ENCODE measurements at regions not wholly inside any gene's neighbourhood (a gene's known extent, or its start where the extent isn't known, plus 50 kb on each side); places are given as distances from the start of the nearest gene placed in this dataset.

GRCh38 chr12:93183940-93184671 is 193.6 kb upstream of the NUDT4 start:
- no peak for DNase-seq

DNA sequence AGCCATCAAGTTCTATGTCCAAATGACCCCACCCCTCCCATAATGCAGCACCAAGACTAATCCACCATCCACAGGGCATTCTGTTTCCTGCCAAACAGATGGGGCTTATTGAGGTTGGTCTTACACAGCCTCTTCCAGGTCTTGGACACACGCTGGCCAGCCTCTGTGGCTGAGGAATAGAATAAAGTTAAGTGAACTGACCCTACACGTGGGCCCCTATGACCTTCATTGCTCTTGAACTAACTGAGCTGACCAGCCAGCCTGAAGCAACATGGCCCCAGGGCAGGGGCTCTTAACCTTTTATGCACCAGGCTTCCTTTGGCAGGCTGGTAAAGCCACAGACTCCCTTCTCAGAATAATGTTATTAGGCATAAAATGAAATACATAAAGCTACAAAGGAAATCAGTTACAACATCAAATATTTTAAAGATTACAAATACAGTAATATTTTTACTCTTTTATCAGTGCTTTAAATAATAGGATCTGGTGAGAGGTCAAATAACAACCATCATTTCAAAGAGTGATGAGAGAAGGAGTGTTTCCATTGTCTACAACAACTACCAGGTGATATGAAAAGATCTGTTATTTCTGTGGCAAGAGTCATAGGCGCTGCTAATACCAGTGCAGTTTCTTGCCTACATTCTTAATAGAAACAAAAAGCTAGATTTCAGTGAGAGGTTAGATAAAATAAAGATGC is 192.9 kb upstream of the NUDT4 start:
- no peak for DNase-seq

DNA sequence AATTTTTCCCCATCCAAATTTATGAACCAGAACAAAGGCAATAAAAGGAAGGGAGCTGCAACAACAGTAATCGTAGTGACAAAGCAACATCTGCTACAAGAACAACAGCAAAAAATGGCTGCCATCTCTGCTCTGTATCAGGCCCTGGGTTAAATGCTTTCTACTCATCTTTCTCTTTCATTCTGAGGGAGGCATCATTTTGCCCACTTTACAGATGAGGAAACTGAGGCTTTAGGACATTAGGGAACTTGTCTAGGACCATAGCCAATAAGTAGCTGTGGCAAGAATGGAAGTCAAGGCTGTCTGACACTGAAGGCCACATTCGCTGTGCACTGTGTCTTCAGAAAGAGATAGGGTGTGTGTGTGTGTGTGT is 192.4 kb upstream of the NUDT4 start:
- no peak for DNase-seq

GRCh38 chr12:93186131-93186530 is 191.6 kb upstream of the NUDT4 start:
- DNase-seq = no peak

DNA sequence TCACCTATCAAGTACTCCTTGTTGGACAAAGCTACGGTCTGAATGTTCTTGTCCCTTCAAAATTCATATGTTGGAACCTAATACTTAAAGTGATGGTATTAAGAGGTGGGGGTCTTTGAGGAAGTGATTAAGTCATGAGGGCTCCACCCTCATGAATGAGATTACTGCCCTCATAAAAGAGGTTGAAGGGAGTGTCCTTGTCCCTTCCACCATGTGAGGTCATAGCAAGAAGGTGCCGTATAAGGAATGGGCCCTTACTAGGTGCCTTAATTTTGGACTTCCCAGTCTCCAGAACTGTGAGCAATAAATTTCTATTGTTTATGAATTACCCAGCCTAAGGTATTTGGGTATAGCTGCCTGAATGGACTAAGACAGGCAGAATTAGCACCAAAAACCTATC is 191.1 kb upstream of the NUDT4 start:
- no peak for DNase-seq

GRCh38 chr12:93191423-93191822 is 186.3 kb upstream of the NUDT4 start:
- DNase-seq = no peak

DNA sequence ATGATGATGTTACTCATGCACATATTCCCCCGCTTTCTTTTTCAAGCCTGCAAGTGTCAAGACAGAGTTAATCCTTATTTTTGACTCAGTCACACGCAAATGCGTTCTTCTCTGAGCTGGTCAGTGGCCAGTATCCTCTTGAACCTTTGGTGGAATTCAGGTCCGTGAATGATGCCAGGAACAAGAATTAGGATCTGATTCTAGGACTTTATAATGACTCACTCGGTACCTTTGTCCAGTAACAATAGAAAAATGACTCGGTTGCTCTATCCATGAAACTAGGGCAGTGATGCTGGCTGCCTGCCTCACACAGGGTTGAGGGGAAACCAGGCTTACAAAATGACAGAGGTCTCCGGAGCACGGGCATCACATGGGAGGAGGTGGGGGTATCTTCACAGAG is 185.8 kb upstream of the NUDT4 start:
- no peak for DNase-seq

DNA sequence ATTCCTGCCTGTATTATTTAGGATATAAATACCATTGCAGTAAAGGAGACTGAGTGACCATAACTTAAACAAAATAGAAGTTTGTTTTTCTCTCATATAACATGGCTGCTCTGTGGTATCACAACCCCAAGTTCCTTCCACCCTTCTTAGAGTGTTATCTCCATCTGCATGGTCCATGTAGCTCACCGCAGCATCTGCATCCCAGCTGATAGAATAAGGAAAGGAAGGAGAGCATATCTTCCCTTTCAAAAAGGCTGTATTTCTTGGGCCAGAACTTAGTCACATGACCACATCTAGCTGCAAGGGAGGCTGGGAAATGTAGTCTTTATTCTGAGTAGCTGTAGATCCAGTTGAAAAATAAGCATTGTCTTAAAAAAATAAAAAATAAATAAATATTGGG is 184.8 kb upstream of the NUDT4 start:
- DNase-seq = no peak

GRCh38 chr12:93195511-93195910 is 182.2 kb upstream of the NUDT4 start:
- no peak for DNase-seq

DNA sequence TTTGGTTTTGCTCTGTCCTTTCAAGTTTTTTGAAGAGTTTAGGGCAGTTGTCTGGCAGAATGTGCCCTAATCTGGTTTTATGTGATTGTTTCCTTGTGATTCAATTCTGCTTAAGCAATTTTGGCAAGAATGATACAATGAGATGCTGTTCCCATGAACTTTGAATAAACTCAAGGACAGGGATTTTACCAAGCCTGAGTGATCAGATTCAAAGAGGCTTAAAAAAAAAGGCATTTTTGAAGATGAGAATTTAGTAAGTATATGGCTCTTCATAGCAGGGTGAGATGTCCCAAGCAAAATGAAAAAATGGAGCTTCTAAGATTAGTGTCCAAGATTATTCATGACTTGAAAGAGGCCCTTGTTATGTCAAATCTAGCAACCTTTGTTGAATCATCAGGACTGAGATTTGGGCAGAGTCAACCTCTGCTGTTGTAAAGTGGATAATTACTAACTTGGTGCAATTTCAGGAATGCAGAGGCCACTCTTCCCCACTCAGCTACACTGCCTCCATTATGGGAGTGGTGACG is 180.6 kb upstream of the NUDT4 start:
- no peak for DNase-seq

DNA sequence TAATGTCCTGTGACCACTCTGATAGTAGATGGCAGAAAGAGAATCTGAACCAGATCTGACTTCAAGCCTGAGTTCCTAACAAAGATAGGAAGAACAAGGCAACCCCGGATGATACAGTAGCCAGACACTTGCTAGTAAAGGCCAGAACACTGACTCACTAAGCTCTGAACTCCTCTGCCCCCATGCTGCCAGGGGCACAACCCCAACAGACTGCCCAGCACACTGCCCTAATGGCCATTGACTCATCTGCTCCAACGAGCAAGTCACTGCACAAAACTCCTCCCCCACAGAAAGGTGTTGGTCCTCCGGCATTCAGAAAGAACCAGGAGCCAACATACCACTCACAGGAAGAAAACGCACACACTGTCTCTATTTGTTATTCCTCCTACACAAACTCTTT is 179.6 kb upstream of the NUDT4 start:
- DNase-seq = no peak

DNA sequence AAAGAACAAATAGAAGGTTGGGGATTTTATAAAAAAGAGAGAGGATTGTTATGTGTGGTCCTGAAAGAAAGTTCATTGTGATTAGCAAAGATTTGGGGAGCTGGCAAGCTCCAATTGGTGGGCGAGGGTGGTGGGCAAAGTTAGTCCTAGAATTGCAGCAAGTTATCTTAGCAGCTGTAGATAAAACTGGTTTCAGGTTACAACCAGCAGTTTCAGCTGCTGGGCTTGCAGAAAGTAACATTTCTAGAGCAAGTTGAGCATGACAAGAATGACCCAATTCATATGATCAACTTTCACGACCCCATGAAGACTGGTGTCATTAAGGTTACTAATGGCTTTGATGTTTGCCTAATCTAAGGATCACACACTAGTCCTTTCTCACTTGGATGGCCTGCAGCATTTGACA is 177.9 kb upstream of the NUDT4 start:
- DNase-seq = no peak

- no peak for DNase-seq
These were observed 177.3 kb upstream of the NUDT4 start for GRCh38 chr12:93200291-93200917.

DNA sequence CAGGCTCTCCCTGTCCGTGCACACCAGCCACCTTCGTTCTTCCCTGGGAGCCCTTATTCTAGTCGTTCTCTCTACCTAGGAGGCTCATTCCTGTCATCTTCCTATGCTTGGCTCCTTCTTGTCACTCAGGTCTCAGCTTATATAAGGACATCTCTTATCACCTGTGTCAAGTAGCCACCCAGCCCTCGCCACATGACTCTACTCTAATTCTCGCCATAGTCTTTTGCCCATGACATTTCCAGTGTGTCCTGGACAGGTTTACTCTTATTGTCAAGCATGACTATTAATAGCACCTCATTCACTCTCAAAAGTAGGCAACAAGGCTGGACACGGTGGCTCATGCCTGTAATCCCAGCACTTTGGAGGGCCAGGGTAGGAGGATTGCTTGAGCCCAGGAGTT is 175.7 kb upstream of the NUDT4 start:
- no peak for DNase-seq

GRCh38 chr12:93202688-93203087 is 175.0 kb upstream of the NUDT4 start:
- DNase-seq = no peak

DNA sequence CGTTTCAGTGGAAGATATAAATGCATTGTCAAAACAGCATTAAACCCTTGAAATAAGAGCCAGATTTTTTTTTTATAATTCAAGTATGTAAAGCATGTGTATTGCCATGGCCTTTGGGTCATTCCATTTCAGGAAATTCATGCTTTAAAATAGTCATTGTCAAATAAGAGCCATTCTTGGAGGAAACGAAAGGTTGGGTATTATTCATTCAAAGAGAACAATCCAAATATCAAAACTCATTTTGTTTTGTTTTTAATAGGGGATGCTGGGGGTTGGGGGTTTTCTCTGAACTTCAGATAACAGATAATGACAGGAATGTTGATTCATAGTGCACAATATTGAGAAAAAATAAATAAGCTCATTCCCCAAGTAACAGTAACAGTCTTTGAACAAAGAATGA is 174.4 kb upstream of the NUDT4 start:
- no peak for DNase-seq

DNA sequence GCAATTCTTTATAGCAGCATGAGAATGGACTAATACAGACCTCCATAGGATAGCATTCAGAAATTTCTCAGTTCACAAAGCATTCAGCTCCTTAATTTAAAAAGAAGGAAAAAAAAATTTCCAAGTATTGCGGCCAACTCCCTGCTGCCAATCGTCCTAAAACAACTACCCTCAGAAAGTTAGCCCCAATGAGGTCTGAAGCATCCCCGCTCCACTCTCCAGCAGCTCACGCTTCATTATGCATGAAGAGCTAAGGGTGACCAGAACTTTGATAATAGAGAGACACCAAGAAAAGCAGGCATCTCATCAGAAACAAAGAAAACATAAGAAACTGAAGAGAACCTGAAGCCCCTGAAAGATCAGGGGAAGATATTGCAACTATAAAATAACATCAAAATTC is 172.8 kb upstream of the NUDT4 start:
- no peak for DNase-seq

DNA sequence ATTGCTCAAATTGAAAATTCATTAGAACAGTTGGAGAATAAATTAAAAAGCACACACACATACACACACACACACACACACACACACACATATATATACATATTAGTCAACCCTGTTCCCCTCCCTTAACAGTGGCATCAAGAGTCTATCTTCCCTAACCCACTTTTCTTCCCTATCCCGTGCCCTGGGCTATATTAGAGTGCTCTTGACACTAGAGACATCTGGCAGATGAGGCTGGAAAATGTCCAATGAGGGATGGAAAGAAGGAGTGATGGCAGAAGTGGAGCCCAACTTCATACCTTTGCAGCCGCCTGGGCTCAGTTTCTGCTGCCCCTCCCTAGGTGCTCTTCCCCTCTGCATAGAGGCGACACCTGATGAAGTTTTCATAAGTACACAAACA is 172.4 kb upstream of the NUDT4 start:
- no peak for DNase-seq

GRCh38 chr12:93208011-93208410 is 169.7 kb upstream of the NUDT4 start:
- DNase-seq = no peak

- no peak for DNase-seq
These were observed 163.0 kb upstream of the NUDT4 start for GRCh38 chr12:93214523-93215289.

DNA sequence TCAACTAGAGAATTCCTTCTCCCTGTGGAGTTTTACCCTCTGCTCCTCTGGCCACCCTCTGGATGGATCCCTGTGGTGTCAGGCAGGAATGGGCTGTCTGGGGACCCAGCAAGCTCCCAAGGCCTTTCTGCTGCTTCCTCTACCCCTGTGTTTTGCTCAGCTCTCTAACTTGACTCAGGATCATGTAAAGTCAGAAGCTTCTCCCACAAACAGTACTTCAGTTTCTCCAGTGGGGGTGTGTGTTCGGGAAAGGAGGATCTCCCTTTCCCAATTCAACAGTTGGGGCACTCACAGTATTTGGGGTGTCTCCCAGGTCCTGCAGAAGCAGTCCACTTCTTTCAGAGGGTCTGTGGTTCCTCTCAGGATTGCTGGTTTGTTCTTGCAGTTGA is 162.4 kb upstream of the NUDT4 start:
- no peak for DNase-seq

GRCh38 chr12:93219947-93220346 is 157.8 kb upstream of the NUDT4 start:
- DNase-seq = no peak

GRCh38 chr12:93221841-93222240 is 155.9 kb upstream of the NUDT4 start:
- no peak for DNase-seq
